ENCODE measurements at regions not wholly inside any gene's neighbourhood (a gene's known extent, or its start where the extent isn't known, plus 50 kb on each side); places are given as distances from the start of the nearest gene placed in this dataset.
"Not testable (repeated sequence)": the region's sequence is repeated elsewhere in the genome, so short reads cannot be mapped to it uniquely, and the experiment has no call there.

- H3K4me1 Mint-ChIP-seq (ENCODE audit: low read depth), result no peaks in the 10 kb centered on the region
- H3K4me1 ChIP-seq (ENCODE audit: insufficient read depth, low read length), result no peaks in the 10 kb centered on the region
- ChIA-PET CTCF (no interaction called here), POLR2A (no interaction called here)
- DNase-seq, result no peak
- H3K36me3 ChIP-seq (ENCODE audit: insufficient read depth, low read length), result no peaks in the 10 kb centered on the region
- no peaks in the 10 kb centered on the region for H3K27me3 ChIP-seq (ENCODE audit: control insufficient read depth in 1 of 2, insufficient read depth in 2 of 2, low read length in 2 of 2)
- no peak for ATAC-seq (ENCODE audit: poor library complexity)
- H3K9me3 Mint-ChIP-seq, result no peaks in the 10 kb centered on the region
- no peak for TF ChIP-seq CTCF (IDR thresholded peaks at IDR 0.05)
- peaks cover 0 to 42% of the 10 kb centered on the region in 2 experiments for H3K9me3 ChIP-seq (ENCODE audit: control insufficient read depth in 1 of 2, insufficient read depth in 1 of 2, low read length in 2 of 2)
- no peaks in the 10 kb centered on the region for H3K36me3 Mint-ChIP-seq (ENCODE audit: low read depth)
- H3K27ac Mint-ChIP-seq, result no peak overlapping the region
- no peak overlapping the region for H3K4me3 Mint-ChIP-seq
- H3K4me3 ChIP-seq (ENCODE audit: low read length), result no peak overlapping the region
- intact Hi-C loops (cut with DNase I, micrococcal nuclease), result no loop called here
- H3K27me3 Mint-ChIP-seq, result peaks cover 3% of the 10 kb centered on the region
- no peak overlapping the region for H3K27ac ChIP-seq (ENCODE audit: low read depth in 1 of 2, low read length in 2 of 2)
Observed at GRCh38 chr2:132279930-132280615, 118.3 kb upstream of the ANKRD30BL start.

GRCh38 chr2:132280912-132281311 lies 119.2 kb upstream of the ANKRD30BL start:
- Histone ChIP-seq H3K27ac (ENCODE audit: low read depth in 1 of 2, low read length in 2 of 2) (no peak overlapping the region), H3K36me3 (ENCODE audit: insufficient read depth, low read length) (no peaks in the 10 kb centered on the region), H3K27me3 (ENCODE audit: control insufficient read depth in 1 of 2, insufficient read depth in 2 of 2, low read length in 2 of 2) (no peaks in the 10 kb centered on the region), H3K9me3 (ENCODE audit: control insufficient read depth in 1 of 2, insufficient read depth in 1 of 2, low read length in 2 of 2) (peaks cover 0 to 39% of the 10 kb centered on the region in 2 experiments), H3K4me1 (ENCODE audit: insufficient read depth, low read length) (no peaks in the 10 kb centered on the region), H3K4me3 (ENCODE audit: low read length) (no peak overlapping the region)
- no peak overlapping the region for H3K27ac Mint-ChIP-seq
- ATAC-seq (ENCODE audit: poor library complexity) (no peak), DNase-seq (no peak)
- intact Hi-C loops (cut with DNase I, micrococcal nuclease), result no loop called here
- H3K36me3 Mint-ChIP-seq (ENCODE audit: low read depth), result no peaks in the 10 kb centered on the region
- ChIA-PET CTCF (no interaction called here), POLR2A (no interaction called here)
- H3K9me3 Mint-ChIP-seq, result no peaks in the 10 kb centered on the region
- TF ChIP-seq CTCF (IDR thresholded peaks at IDR 0.05), result no peak
- H3K4me1 Mint-ChIP-seq (ENCODE audit: low read depth), result no peaks in the 10 kb centered on the region
- H3K27me3 Mint-ChIP-seq, result no peaks in the 10 kb centered on the region
- H3K4me3 Mint-ChIP-seq, result no peak overlapping the region

- DNase-seq; ATAC-seq (ENCODE audit: poor library complexity); H3K27me3 ChIP-seq (ENCODE audit: control insufficient read depth in 1 of 2, insufficient read depth in 2 of 2, low read length in 2 of 2); H3K4me1 Mint-ChIP-seq (ENCODE audit: low read depth); POLR2A ChIA-PET; CTCF ChIA-PET; H3K4me3 ChIP-seq (ENCODE audit: low read length); H3K27ac Mint-ChIP-seq; H3K4me1 ChIP-seq (ENCODE audit: insufficient read depth, low read length); intact Hi-C loops (cut with DNase I, micrococcal nuclease); H3K36me3 Mint-ChIP-seq (ENCODE audit: low read depth); H3K36me3 ChIP-seq (ENCODE audit: insufficient read depth, low read length); H3K27me3 Mint-ChIP-seq; H3K4me3 Mint-ChIP-seq; H3K27ac ChIP-seq (ENCODE audit: low read depth in 1 of 2, low read length in 2 of 2); H3K9me3 Mint-ChIP-seq: not testable (repeated sequence)
- peaks cover 0 to 45% of the 10 kb centered on the region in 2 experiments for H3K9me3 ChIP-seq (ENCODE audit: control insufficient read depth in 1 of 2, insufficient read depth in 1 of 2, low read length in 2 of 2)
Observed at GRCh38 chr2:132282104-132282503, 120.4 kb upstream of the ANKRD30BL start.

- Mint-ChIP-seq H3K27ac (no peak overlapping the region), H3K36me3 (ENCODE audit: low read depth) (no peaks in the 10 kb centered on the region), H3K4me1 (ENCODE audit: low read depth) (no peaks in the 10 kb centered on the region), H3K4me3 (no peak overlapping the region), H3K27me3 (no peaks in the 10 kb centered on the region), H3K9me3 (no peaks in the 10 kb centered on the region)
- H3K4me3 ChIP-seq (ENCODE audit: low read length), result no peak overlapping the region
- no peak for ATAC-seq (ENCODE audit: poor library complexity)
- no peaks in the 10 kb centered on the region for H3K4me1 ChIP-seq (ENCODE audit: insufficient read depth, low read length)
- no peaks in the 10 kb centered on the region for H3K27me3 ChIP-seq (ENCODE audit: control insufficient read depth in 1 of 2, insufficient read depth in 2 of 2, low read length in 2 of 2)
- ChIA-PET POLR2A (no interaction called here), CTCF (no interaction called here)
- peaks cover 0 to 41% of the 10 kb centered on the region in 2 experiments for H3K9me3 ChIP-seq (ENCODE audit: control insufficient read depth in 1 of 2, insufficient read depth in 1 of 2, low read length in 2 of 2)
- no peak for TF ChIP-seq CTCF (IDR thresholded peaks at IDR 0.05)
- no peak overlapping the region for H3K27ac ChIP-seq (ENCODE audit: low read depth in 1 of 2, low read length in 2 of 2)
- no peaks in the 10 kb centered on the region for H3K36me3 ChIP-seq (ENCODE audit: insufficient read depth, low read length)
- intact Hi-C loops (cut with DNase I, micrococcal nuclease), result no loop called here
- no peak for DNase-seq
Observed at GRCh38 chr2:132282911-132283310, 121.2 kb upstream of the ANKRD30BL start.

- intact Hi-C loops (cut with DNase I, micrococcal nuclease); H3K9me3 ChIP-seq (ENCODE audit: control insufficient read depth in 1 of 2, insufficient read depth in 1 of 2, low read length in 2 of 2): not testable (repeated sequence)
Observed at GRCh38 chr2:132286289-132286911, 124.6 kb upstream of the ANKRD30BL start.

More at GRCh38 chr2:132286289-132286911, 124.6 kb upstream of the ANKRD30BL start:
- H3K27me3 Mint-ChIP-seq; H3K36me3 ChIP-seq (ENCODE audit: insufficient read depth, low read length); CTCF ChIA-PET; H3K27ac Mint-ChIP-seq; H3K4me1 ChIP-seq (ENCODE audit: insufficient read depth, low read length); POLR2A ChIA-PET; H3K4me1 Mint-ChIP-seq (ENCODE audit: low read depth); H3K27me3 ChIP-seq (ENCODE audit: control insufficient read depth in 1 of 2, insufficient read depth in 2 of 2, low read length in 2 of 2); H3K4me3 Mint-ChIP-seq; DNase-seq; H3K4me3 ChIP-seq (ENCODE audit: low read length); ATAC-seq (ENCODE audit: poor library complexity); H3K9me3 Mint-ChIP-seq; H3K36me3 Mint-ChIP-seq (ENCODE audit: low read depth); H3K27ac ChIP-seq (ENCODE audit: low read depth in 1 of 2, low read length in 2 of 2): not testable (repeated sequence)
